Caco-2 (cell line): ENCODE measurements at regions not wholly inside any gene's neighbourhood (a gene's known extent, or its start where the extent isn't known, plus 50 kb on each side); places are given as distances from the start of the nearest gene placed in this dataset.

Source experiments
- BruUV-seq: library from RNA; stranded (reverse); fragments of 400-500 nt; replicated peaks from 2 replicates; lab custom pipeline; 2021; lab: Mats Ljungman, UMichigan
- CTCF ChIA-PET: fragments of 300-600 bp; sonication (Branson Sonifier 250); formaldehyde crosslinking; loops from one replicate; lab custom pipeline; 2022; ENCODE audit warnings: antibody characterized with exemption; lab: Charles Lee
- POLR2A ChIA-PET: fragments of 300-600 bp; sonication (Branson Sonifier 250); formaldehyde crosslinking; loops from one replicate; lab custom pipeline; 2022; ENCODE audit warnings: antibody characterized with exemption; lab: Charles Lee
- DNase-seq, 2 experiments: peaks; one replicate each; pipeline versions ENCODE4 v3.0.0 to v3.0.0-alpha.2; 2020 to 2022
- H3K27me3 ChIP-seq: replicated peaks from 2 replicates; pipeline ENCODE4 v1.6.0; 2011; ENCODE audit warnings: low read length; ENCODE audit not compliant: control insufficient read depth, insufficient read depth
- H3K36me3 ChIP-seq: 2 replicates; pipeline ENCODE4 v1.5.1; 2011; ENCODE audit warnings: low read length; ENCODE audit not compliant: control insufficient read depth, insufficient read depth
- H3K4me1 ChIP-seq: fragments of 250-450 bp; sonication (Bioruptor Pico); 2 replicates; pipeline ENCODE4 v1.5.1; 2020; ENCODE audit warnings: mild to moderate bottlenecking
- H3K4me3 ChIP-seq: 2 replicates; pipeline ENCODE4 v1.5.1; 2011; ENCODE audit warnings: low read depth, mild to moderate bottlenecking, control low read depth, low read length
- H3K9me3 ChIP-seq: fragments of 250-450 bp; sonication (Bioruptor Pico); 2 replicates; pipeline ENCODE4 v1.5.1; 2020; ENCODE audit warnings: mild to moderate bottlenecking, moderate library complexity
- H3K27ac Mint-ChIP-seq: one replicate; pipeline ENCODE4 v1.8.0; 2022; ENCODE audit warnings: mixed read lengths; ENCODE audit not compliant: unreplicated experiment
- H3K27me3 Mint-ChIP-seq: one replicate; pipeline ENCODE4 v1.8.0; 2022; ENCODE audit warnings: mixed read lengths; ENCODE audit not compliant: insufficient read depth, unreplicated experiment
- H3K36me3 Mint-ChIP-seq: one replicate; pipeline ENCODE4 v1.8.0; 2022; ENCODE audit warnings: mild to moderate bottlenecking, mixed read lengths; ENCODE audit not compliant: insufficient read depth, unreplicated experiment
- H3K4me1 Mint-ChIP-seq: one replicate; pipeline ENCODE4 v1.8.0; 2022; ENCODE audit warnings: low read depth, mixed read lengths; ENCODE audit not compliant: unreplicated experiment
- H3K4me3 Mint-ChIP-seq: one replicate; pipeline ENCODE4 v1.8.0; 2022; ENCODE audit warnings: mild to moderate bottlenecking, moderate library complexity, mixed read lengths; ENCODE audit not compliant: unreplicated experiment
- H3K9me3 Mint-ChIP-seq: one replicate; pipeline ENCODE4 v1.8.0; 2022; ENCODE audit warnings: mixed read lengths; ENCODE audit not compliant: unreplicated experiment
- intact Hi-C: fragments of 100-400 bp; cut with micrococcal nuclease; formaldehyde crosslinking; loops from one replicate; pipeline ENCODE4 v1.10.0; 2022; ENCODE audit not compliant: unreplicated experiment
- TF ChIP-seq, protein P1 (sequence below), 2 experiments: fragments of 200-600 bp in 1 of 2; IDR thresholded peaks; 1 replicate in 1 of 2; 2 replicates in 1 of 2; pipeline versions ENCODE4 v1.5.1 to v1.8.0; 2011 to 2022; ENCODE audit warnings: antibody characterized with exemption in 1 of 2, control low read depth in 1 of 2, inconsistent platforms in 1 of 2, low read depth in 1 of 2, low read length in 1 of 2, mild to moderate bottlenecking in 1 of 2, moderate library complexity in 1 of 2; ENCODE audit not compliant: insufficient read depth in 1 of 2, severe bottlenecking in 1 of 2, unreplicated experiment in 1 of 2

DNA sequence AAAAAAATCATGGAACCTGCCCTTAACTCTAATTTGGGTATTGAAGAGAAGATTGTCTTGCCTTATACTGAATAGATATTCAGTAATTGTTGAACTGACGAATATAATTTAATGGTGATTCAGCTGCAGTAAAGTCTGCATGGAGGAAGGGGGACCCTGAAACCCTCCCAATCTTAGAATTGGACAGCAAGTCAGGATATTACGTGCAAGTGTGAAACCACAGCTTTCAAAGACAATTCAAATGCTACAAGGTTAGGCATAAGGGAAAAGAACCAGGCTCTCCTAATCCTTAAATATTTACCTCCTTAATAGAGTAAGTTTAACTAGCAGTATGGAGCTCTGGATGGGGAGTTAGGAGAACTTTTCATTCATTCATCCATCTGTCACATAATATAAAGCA, 226.9 kb upstream of the TNP1 start:
- ChIA-PET CTCF (no interaction called here), POLR2A (no interaction called here)
- Mint-ChIP-seq H3K36me3 (no peaks in the 10 kb centered on the region), H3K9me3 (no peaks in the 10 kb centered on the region), H3K27ac (no peak overlapping the region), H3K27me3 (peaks cover 12% of the 10 kb centered on the region), H3K4me1 (no peaks in the 10 kb centered on the region), H3K4me3 (no peak overlapping the region)
- Histone ChIP-seq H3K36me3 (no peaks in the 10 kb centered on the region), H3K4me3 (no peak overlapping the region), H3K9me3 (no peaks in the 10 kb centered on the region), H3K4me1 (no peaks in the 10 kb centered on the region), H3K27me3 (peaks cover 1% of the 10 kb centered on the region; the same call in 1 of the 2 replicates)
- TF ChIP-seq, protein P1, sequence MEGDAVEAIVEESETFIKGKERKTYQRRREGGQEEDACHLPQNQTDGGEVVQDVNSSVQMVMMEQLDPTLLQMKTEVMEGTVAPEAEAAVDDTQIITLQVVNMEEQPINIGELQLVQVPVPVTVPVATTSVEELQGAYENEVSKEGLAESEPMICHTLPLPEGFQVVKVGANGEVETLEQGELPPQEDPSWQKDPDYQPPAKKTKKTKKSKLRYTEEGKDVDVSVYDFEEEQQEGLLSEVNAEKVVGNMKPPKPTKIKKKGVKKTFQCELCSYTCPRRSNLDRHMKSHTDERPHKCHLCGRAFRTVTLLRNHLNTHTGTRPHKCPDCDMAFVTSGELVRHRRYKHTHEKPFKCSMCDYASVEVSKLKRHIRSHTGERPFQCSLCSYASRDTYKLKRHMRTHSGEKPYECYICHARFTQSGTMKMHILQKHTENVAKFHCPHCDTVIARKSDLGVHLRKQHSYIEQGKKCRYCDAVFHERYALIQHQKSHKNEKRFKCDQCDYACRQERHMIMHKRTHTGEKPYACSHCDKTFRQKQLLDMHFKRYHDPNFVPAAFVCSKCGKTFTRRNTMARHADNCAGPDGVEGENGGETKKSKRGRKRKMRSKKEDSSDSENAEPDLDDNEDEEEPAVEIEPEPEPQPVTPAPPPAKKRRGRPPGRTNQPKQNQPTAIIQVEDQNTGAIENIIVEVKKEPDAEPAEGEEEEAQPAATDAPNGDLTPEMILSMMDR (IDR thresholded peaks at IDR 0.05; ENCODE audit: insufficient read depth in 1 of 2, low read depth in 1 of 2, low read length in 1 of 2, severe bottlenecking in 1 of 2, unreplicated experiment in 1 of 2) = no peak
- DNase-seq = no peak
- intact Hi-C loops = no loop called here
- BruUV-seq = no TSS peak

DNA sequence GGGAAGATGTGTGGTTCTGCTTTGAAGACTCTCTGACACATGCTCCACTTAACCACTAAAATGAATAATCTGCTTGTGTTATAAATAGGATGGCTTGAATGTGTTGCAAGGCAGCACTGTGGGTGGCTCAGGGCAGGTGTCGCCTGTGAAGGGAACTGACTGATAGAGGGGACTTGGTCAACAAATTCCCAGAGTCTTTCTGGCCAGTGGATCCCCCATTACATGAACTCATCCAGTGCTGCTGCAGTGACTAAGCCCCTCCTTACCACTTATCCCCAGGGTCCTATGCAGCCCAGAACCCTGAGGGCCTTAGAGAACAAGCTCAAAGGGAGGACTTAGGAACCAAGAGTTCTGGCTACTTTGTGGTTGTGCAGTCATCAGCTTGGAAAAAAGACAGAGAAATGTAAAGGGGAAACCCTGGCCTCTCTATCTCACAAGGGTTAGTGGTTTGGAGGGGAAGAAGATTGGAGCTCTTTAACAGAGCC, 226.2 kb upstream of the TNP1 start:
- H3K9me3 ChIP-seq = no peaks in the 10 kb centered on the region
- Mint-ChIP-seq H3K27me3 (peaks cover 15% of the 10 kb centered on the region), H3K9me3 (no peaks in the 10 kb centered on the region), H3K36me3 (no peaks in the 10 kb centered on the region), H3K4me1 (no peaks in the 10 kb centered on the region), H3K27ac (no peak overlapping the region), H3K4me3 (no peak overlapping the region)
- ChIA-PET POLR2A (no interaction called here), CTCF (no interaction called here)
- BruUV-seq = no TSS peak
- DNase-seq = no peak
- no peak overlapping the region for H3K4me3 ChIP-seq
- TF ChIP-seq, protein P1 (IDR thresholded peaks at IDR 0.05; ENCODE audit: insufficient read depth in 1 of 2, low read depth in 1 of 2, low read length in 1 of 2, severe bottlenecking in 1 of 2, unreplicated experiment in 1 of 2) = no peak
- no peaks in the 10 kb centered on the region for H3K4me1 ChIP-seq
- no peaks in the 10 kb centered on the region; the same call in 1 of the 2 replicates for H3K27me3 ChIP-seq
- intact Hi-C loops = no loop called here
- no peaks in the 10 kb centered on the region for H3K36me3 ChIP-seq

DNA sequence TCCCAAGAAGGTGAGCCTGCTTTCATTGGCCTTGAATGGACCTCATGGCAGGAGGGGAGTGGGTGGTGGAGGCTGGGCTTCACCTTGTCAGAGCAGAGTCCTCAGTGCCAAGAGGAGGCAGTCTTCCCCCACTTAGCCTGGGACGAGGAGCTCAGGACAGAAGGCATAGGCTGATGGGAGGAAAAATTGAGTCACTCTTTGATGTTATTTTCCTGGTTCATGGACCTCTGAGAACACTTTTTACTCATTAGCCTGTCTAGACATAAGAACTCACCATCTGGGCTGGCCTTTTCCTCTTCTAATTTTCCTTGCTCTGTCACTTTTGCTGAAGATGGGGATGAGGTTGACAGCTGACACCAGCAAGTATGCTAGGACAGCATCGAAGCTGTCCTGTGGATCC, 225.7 kb upstream of the TNP1 start:
- H3K4me1 Mint-ChIP-seq = no peaks in the 10 kb centered on the region
- Histone ChIP-seq H3K4me3 (no peak overlapping the region), H3K27me3 (no peaks in the 10 kb centered on the region; the same call in 1 of the 2 replicates), H3K9me3 (no peaks in the 10 kb centered on the region), H3K4me1 (no peaks in the 10 kb centered on the region), H3K36me3 (no peaks in the 10 kb centered on the region)
- TF ChIP-seq, protein P1 (IDR thresholded peaks at IDR 0.05; ENCODE audit: insufficient read depth in 1 of 2, low read depth in 1 of 2, low read length in 1 of 2, severe bottlenecking in 1 of 2, unreplicated experiment in 1 of 2) = no peak
- intact Hi-C loops = no loop called here
- H3K9me3 Mint-ChIP-seq = no peaks in the 10 kb centered on the region
- H3K27ac Mint-ChIP-seq = no peak overlapping the region
- CTCF ChIA-PET = no interaction called here
- H3K36me3 Mint-ChIP-seq = no peaks in the 10 kb centered on the region
- BruUV-seq = no TSS peak
- H3K27me3 Mint-ChIP-seq = peaks cover 15% of the 10 kb centered on the region
- DNase-seq = no peak
- POLR2A ChIA-PET = no interaction called here
- no peak overlapping the region for H3K4me3 Mint-ChIP-seq
